ENCODE measurements at regions not wholly inside any gene's neighbourhood (a gene's known extent, or its start where the extent isn't known, plus 50 kb on each side); places are given as distances from the start of the nearest gene placed in this dataset.

- TF ChIP-seq ATF2 (IDR thresholded peaks at IDR 0.05; ENCODE audit: low read length): no peak
- no peak for TF ChIP-seq POLR2A (IDR thresholded peaks at IDR 0.05; ENCODE audit: control extremely low read depth in 1 of 2, low read depth in 2 of 2, low read length in 2 of 2)
- no peak for TF ChIP-seq CTCF (IDR thresholded peaks at IDR 0.05; ENCODE audit: control extremely low read depth in 1 of 3, insufficient read depth in 1 of 3, low read depth in 1 of 3, low read length in 3 of 3)
- no peak for TF ChIP-seq EZH2 (IDR thresholded peaks at IDR 0.05; ENCODE audit: low read depth, low read length, severe bottlenecking)
- TF ChIP-seq EP300 (IDR thresholded peaks at IDR 0.05; ENCODE audit: borderline replicate concordance in 1 of 2, low read depth in 2 of 2, low read length in 2 of 2): no peak
- no peak for TF ChIP-seq USF2 (IDR thresholded peaks at IDR 0.05; ENCODE audit: low read length)
- no peak for TF ChIP-seq SRF (IDR thresholded peaks at IDR 0.05; ENCODE audit: low read depth, low read length)
- TF ChIP-seq CBX8 (IDR thresholded peaks at IDR 0.05; ENCODE audit: borderline replicate concordance, low read depth, low read length): no peak
- no peak for TF ChIP-seq RAD21 (IDR thresholded peaks at IDR 0.05 in 1 of 2, conservative IDR thresholded peaks at IDR 0.05 in 1 of 2; ENCODE audit: low read depth in 2 of 2, low read length in 2 of 2)
- TF ChIP-seq ZNF274 (IDR thresholded peaks at IDR 0.05; ENCODE audit: borderline replicate concordance, extremely low read depth, low read length): no peak
- no peak for TF ChIP-seq TAF1 (IDR thresholded peaks at IDR 0.05; ENCODE audit: low read depth, low read length)
- TF ChIP-seq SIN3A (conservative IDR thresholded peaks at IDR 0.05 in 1 of 2, IDR thresholded peaks at IDR 0.05 in 1 of 2; ENCODE audit: low read depth in 1 of 2, low read length in 2 of 2): no peak
- no peak for TF ChIP-seq CREB1 (IDR thresholded peaks at IDR 0.05)
These were observed 660.8 kb downstream of the TLE1 start for GRCh38 chr9:81028504-81028903.
